PC-3 (cell line): ENCODE measurements at regions not wholly inside any gene's neighbourhood (a gene's known extent, or its start where the extent isn't known, plus 50 kb on each side); places are given as distances from the start of the nearest gene placed in this dataset.

Source experiments
- CTCF ChIP-seq: fragments of 300-600 bp; sonication (generic); conservative IDR thresholded peaks from 2 replicates; pipeline ENCODE4 v1.5.1; 2017; ENCODE audit warnings: antibody characterized with exemption, low read depth, mild to moderate bottlenecking, low read length
- EZH2phosphoT487 ChIP-seq: fragments of 300-600 bp; sonication (generic); IDR thresholded peaks from 2 replicates; pipeline ENCODE4 v1.6.1; 2018; ENCODE audit warnings: mild to moderate bottlenecking, antibody characterized with exemption, low read length, borderline replicate concordance

GRCh38 chr14:66272221-66272620, 213.9 kb upstream of the CCDC196 start:
- no peak for TF ChIP-seq CTCF
- TF ChIP-seq EZH2phosphoT487 = no peak
